ENCODE measurements at regions not wholly inside any gene's neighbourhood (a gene's known extent, or its start where the extent isn't known, plus 50 kb on each side); places are given as distances from the start of the nearest gene placed in this dataset.
"Not testable (repeated sequence)": the region's sequence is repeated elsewhere in the genome, so short reads cannot be mapped to it uniquely, and the experiment has no call there.

DNA sequence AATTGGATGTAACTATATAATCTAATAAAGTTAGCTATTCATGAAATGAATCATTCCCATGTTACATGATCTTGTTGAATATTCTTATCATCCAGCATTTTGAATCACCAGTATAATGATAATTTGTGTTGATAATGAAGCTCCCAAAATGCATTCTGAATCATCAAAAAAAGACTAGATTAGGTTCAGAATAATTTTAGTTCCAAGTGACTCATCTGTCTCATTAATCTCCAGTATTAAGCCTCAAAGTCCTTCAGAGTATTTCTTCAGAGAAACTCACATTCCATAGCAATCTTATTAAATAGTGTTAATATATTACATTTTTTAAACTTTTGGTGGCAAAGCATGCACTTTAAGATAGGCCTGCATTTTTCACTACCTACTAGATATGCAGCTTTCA is 207.5 kb downstream of the SLITRK5 start:
- DNase-seq, result no peak

- DNase-seq, result no peak
These were observed 213.7 kb downstream of the SLITRK5 start for GRCh38 chr13:87884884-87885283.

DNA sequence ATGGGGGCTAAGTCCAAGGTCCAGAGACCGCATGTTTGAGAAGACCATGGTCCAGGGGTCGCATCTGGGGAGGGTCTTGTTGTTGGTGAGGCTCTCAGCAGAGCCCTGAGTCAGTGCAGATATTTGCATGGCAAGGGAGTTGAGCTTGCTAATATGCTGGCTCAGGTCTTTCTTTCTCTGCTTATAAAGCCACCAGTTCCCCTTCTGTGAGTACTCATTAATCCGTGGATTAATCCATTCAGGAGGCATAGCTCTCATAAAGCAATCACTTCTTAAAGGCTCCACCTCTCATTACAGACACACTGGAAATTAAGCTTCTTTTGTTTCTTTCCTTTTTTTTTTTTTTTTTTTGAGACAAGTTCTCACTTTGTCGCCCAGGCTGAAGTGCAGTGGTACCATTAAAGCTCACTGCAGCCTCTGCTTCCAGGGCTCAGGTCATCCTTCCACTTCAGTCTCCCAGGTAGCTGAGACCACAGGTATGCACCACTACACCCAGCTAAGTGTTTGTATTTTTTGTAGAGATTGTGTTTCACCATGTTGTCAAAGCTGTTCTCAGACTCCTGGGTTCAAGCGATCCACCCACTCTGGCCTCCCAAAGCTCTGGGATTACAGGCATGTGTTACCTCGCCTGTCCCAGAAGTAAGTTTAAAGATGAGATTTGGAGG is 216.4 kb downstream of the SLITRK5 start:
- DNase-seq, result no peak

DNA sequence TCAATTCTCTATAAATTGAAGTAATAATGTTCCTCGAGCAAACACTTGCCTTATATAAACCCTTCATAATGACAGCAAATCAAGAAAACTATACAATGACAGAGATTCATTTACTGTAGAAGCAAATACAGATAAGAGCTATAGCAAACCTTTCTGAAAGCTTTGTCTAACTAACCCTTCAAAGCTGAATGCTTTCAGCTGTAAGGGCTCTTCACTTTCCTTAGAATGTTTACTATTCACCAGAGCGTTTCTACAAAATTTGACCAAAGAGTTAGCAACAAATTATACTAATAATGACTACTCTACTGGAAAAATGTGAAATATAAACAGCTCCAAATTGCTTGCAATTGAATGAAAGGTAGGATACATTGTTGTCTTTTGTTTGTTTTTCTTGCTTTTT is 218.1 kb downstream of the SLITRK5 start:
- no peak for DNase-seq

- DNase-seq, result no peak
These were observed 222.0 kb downstream of the SLITRK5 start for GRCh38 chr13:87893186-87893585.

DNA sequence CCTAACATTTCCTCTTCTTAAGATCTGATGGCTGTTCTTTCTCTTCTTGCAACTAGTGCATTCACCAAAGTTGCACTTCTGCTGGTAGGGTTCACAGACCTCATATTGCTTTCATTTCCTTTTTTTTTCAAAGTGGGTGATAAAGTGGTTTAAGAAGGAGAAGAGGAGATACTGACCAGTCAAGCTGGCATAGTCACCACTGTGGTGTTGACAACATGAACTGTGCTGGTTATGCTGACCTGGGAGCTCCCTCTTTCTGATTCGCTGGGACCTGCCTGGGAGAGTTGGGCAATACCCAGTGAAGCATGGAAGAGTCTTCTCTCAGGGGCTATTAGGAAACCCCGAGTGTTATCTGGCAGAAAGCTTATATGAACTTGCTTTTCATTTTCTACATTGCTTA is 222.9 kb downstream of the SLITRK5 start:
- DNase-seq, result no peak

GRCh38 chr13:87903553-87903952 is 232.4 kb downstream of the SLITRK5 start:
- DNase-seq, result no peak

DNA sequence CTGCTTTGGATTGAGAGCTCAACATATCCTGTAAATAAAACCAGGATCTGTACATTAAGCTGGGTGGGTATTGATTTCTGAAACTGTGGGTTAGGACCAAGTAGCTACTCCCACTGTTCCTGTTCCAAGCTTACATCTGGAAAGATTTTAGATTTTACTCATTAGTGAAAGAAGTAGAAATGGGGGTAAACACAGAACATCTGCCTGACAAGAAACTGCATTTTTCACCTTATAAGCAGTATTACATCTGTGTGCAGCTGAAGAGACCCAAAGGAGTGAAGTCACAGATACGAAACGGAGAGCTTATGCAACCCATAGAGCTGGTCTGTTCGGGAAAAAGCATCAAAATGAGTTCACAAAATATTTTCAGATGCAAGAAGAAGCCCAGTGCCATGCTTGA is 235.2 kb downstream of the SLITRK5 start:
- DNase-seq, result no peak

DNA sequence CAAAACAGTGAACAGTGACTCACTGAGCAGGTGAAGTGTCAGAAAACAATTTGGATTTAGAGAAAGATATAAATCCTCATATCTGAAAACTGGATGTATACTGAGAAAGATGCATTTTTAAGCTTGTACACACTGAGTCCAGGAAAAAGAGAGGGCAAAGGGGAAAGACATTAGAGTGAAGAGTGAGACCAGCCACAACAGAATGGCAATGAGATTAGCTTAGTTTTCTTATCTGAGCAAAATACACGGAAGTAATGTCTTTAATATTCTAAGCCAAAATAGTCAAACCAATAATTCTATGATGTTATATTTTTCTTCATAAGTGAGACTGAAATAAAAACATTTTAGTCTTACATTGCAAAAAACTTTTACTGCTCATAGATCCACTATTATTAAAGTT is 236.0 kb downstream of the SLITRK5 start:
- no peak for DNase-seq

DNA sequence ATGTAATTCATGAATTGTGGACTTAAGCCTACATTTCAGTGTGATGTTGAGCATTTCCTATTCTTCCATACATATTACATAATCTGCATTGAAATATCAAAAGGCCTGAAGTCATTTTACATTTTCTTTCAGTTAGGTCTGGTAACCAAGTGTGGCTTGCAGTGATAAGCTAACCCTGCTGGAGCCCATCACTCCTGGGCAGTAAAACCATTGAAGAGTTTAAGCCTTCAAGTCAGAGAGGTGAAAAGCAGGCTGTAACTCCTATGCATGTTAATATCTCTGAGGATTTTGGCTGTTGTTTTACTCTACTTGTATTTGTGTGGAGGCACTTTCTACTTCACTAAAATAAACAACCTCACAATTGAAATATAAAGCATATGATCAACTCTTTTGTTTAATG is 248.8 kb downstream of the SLITRK5 start:
- DNase-seq, result no peak

DNA sequence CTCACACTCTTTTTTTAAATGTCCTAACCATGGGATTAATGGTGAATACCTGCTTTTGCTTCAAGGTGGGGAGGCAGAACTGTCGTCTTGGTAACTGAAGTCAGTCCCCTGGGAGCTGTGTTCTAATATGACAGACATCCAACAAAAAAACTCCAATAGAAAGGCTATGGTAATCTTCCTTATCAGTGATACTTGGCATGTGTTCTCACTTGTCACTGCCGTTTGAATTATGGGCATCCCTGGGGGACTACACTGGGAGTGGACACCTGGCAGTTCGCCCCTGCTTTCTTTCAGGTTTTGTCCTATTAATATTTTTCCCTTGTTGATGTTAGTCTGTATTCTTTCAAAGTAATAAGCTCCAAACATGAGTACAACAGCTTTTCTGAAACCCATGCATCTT is 252.6 kb downstream of the SLITRK5 start:
- no peak for DNase-seq

DNA sequence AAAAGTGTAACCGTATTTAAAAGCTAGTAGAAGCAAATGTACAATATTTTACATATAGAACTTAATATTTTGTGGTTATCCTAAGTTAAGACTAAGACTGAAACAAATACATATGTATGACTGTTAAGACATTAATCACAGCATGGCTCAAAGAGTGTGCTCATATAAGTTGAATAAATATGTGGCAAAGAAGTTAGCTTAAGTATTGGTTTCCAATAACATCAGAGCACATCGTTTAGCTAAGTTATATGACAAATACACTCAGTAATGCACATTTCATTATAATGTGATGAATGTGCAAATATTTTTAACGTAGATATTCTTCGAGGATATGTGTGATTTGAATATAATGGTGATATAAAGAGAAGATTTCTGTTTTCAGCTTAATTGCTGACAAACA is 253.8 kb downstream of the SLITRK5 start:
- no peak for DNase-seq

DNA sequence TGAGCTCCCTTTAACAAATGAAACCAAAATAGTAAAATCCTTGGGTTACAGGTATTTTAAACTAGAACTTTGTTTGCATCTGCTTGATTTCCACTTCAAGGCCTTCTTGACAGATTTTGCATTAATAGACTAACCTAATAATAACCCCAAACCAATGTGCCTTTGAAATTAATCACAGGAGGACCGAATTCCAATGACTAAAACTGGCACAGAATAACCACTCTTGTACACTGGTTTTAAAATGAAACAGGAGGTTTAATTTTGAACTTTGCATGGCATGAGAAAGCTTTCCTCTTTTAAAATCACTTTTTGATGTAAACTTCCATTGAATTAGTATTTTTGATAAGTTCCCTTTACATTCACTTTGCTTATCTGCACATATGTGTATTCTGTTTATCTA is 269.6 kb downstream of the SLITRK5 start:
- DNase-seq, result no peak

GRCh38 chr13:87941226-87941625 is 270.1 kb downstream of the SLITRK5 start:
- DNase-seq, result no peak

DNA sequence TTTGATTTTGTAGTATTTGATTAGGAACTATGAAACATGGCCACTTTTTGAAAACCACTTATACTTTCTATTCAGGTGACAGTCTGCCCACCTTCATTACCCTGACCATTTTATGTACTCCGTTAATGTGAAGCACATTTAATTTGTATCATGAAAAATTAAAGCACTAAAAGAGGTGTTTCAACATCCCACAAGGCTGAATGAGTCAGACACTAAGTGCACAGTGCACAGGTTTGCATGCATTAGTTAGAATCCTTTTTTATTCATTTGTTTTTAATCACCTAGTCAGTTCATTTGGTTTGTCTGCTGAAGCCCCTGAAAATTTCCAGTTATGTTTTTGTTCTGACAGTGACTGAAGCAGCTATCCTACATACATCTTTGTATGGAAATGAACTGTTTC is 271.0 kb downstream of the SLITRK5 start:
- no peak for DNase-seq

GRCh38 chr13:87944038-87944437 is 272.9 kb downstream of the SLITRK5 start:
- DNase-seq, result no peak

DNA sequence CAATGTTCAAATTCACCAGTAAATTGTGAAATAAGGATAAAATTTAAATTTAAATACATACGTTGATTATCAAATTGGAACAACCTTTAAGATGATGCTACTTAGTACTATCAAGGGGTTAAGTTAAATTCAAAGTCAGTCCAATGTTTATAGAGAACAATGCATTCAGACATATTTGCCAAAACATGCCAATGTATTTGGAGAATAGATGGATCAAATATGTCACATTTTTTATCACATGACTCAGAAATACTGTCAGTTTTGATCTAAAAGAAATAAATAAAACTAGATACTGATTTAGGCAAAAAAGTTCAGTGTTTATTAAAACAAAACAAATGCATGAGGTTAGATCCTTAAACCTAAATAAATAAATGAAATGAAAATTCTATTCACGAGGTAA is 281.2 kb downstream of the SLITRK5 start:
- DNase-seq, result no peak

DNA sequence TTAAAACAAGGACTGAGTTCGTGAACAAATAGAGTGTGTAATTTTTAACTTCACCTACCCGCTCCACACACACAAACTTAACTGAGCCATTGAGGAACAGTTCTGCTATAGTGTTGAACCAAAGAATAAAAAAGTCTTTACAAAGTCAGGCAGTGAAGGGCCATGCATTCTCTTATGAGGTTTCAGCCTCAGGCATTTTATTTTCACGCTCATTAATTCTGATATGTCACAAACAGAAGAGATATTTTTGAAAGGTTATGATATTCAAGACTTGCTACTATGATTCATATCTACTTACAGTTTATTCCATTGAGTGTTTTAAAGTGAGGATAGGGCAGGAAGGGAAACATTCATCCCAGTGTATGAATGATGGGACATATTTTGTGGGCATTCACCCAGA is 282.2 kb downstream of the SLITRK5 start:
- no peak for DNase-seq

DNA sequence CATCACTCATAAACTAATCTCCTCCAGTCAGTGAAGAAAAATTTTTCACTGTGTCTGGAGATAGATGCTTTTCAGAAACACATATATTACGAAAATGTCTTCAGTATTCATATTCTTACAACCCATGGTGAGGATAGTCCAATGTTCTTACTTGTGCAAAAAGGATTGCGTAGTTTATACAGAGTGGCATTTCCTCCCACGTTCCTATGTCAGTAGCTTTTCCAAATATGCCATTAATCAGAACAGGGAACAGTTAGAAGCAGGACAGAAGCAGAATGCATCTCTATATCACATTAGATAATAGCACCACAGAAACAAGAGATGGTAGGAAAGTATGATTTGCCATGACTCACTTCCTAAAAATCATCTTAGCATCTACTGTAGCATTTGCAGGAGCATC is 282.9 kb downstream of the SLITRK5 start:
- DNase-seq, result no peak

DNA sequence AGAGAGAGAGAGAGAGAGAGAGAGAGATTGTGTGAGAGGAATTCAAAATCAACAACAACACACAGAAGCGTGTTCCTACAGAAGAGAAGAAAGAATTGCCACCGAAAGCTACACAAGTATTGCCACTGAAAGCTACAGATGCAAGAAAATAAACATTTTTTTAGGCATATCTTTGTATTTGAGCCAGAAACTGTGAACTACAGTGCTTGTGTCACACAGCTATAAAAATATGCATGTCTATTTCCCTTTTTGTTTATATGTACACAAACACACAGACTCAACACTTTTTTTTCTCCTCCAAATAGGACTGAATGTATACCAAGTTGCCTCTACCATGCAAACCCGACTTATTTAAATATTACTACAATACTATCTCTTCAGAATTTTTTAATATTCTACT is 290.4 kb downstream of the SLITRK5 start:
- no peak for DNase-seq

GRCh38 chr13:87972568-87972967 is 301.4 kb downstream of the SLITRK5 start:
- DNase-seq, result no peak

DNA sequence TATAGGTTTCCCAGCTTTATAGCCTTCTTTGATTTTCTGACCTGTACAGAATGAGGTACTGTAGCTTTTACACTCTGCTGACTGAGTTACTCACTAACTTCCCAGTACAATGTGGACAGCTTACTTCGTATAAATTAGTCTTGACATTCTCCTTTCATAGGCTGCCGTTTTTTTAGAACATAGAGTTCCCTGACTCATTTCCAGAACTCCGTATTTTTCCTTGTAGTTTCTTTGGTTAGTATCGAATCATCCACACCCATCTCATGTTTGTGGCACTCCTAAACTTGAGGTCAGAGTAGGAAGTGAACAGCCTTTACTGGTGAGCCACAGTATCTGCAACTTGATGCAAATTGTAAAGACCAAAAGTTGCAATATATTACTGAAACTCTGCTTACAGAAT is 303.9 kb downstream of the SLITRK5 start:
- no peak for DNase-seq

DNA sequence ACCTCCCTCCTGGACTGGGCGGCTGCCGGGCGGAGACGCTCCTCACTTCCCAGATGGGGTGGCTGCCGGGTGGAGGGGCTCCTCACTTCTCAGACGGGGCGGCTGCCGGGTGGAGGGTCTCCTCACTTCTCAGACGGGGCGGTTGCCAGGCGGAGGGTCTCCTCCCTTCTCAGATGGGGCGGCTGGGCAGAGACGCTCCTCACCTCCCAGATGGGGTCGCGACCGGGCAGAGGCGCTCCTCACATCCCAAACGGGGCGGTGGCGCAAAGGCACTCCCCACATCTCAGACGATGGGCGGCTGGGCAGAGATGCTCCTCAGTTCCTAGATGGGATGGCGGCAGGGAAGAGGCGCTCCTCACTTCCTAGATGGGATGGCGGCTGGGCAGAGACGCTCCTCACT is 305.5 kb downstream of the SLITRK5 start:
- DNase-seq, result not testable (repeated sequence)

DNA sequence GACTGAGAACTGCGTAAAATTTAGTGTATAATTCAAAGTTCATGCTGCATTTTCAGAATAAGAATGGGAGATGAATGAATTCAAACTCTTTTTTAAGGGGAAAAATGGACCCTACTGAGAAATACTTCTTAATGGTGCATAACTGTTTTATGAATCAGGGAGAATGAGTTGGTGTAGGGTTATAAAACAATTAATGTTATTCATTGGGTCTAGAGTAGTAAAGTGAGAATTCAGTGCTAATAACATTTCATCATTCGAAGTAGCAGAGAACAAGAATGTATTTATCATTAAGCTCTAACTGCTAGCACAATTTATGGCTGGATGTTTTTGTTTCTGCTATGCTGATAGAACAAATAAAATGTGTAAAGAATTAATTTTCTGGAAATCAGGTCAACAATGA is 310.2 kb downstream of the SLITRK5 start:
- DNase-seq, result no peak

DNA sequence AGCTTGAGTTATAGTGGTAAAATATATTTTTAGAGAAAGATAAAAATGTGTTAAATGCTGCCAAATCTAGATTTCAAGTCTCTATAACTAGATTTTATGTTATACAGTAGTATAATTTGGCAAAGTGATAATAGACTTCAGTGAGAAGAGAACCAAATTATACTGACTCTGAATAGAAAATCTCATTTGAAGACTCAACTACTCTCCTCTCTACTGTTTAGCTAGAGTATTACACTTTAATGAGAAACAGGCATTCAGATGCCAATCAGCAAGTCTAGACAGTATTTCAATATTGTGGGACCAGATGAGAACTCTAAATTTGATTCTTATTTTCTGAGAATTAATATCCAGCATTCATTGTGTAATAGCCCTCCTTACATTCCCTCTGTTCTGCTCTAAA is 311.2 kb downstream of the SLITRK5 start:
- no peak for DNase-seq
